ENCODE measurements at regions not wholly inside any gene's neighbourhood (a gene's known extent, or its start where the extent isn't known, plus 50 kb on each side); places are given as distances from the start of the nearest gene placed in this dataset.

DNA sequence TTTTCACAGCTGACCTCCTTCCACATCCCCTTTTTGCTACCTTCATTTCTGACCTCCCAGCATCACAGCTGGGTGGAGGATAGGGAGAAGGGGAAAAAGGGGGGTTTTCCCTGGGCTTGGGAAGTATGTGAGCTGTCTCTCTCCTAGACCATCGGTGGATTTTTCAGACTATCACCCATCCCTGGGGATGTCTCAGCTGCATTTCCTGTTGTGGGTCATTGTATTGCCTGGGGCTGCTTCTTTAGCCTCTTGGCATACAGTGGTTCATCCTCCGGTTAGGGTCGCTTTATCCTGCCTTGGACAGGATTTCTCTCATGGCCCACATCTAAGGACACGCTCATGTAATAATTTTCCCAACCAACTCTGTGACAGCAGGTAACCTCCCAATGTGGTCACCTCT lies 142.5 kb upstream of the ARG1 start:
- TF ChIP-seq, protein P1, sequence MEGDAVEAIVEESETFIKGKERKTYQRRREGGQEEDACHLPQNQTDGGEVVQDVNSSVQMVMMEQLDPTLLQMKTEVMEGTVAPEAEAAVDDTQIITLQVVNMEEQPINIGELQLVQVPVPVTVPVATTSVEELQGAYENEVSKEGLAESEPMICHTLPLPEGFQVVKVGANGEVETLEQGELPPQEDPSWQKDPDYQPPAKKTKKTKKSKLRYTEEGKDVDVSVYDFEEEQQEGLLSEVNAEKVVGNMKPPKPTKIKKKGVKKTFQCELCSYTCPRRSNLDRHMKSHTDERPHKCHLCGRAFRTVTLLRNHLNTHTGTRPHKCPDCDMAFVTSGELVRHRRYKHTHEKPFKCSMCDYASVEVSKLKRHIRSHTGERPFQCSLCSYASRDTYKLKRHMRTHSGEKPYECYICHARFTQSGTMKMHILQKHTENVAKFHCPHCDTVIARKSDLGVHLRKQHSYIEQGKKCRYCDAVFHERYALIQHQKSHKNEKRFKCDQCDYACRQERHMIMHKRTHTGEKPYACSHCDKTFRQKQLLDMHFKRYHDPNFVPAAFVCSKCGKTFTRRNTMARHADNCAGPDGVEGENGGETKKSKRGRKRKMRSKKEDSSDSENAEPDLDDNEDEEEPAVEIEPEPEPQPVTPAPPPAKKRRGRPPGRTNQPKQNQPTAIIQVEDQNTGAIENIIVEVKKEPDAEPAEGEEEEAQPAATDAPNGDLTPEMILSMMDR (IDR thresholded peaks at IDR 0.05; ENCODE audit: low read length) = no peak
- no peak for TF ChIP-seq EZH2 (IDR thresholded peaks at IDR 0.05; ENCODE audit: borderline replicate concordance, low read length)

All from OCI-LY1 (cell line).